ENCODE measurements at regions not wholly inside any gene's neighbourhood (a gene's known extent, or its start where the extent isn't known, plus 50 kb on each side); places are given as distances from the start of the nearest gene placed in this dataset.

DNA sequence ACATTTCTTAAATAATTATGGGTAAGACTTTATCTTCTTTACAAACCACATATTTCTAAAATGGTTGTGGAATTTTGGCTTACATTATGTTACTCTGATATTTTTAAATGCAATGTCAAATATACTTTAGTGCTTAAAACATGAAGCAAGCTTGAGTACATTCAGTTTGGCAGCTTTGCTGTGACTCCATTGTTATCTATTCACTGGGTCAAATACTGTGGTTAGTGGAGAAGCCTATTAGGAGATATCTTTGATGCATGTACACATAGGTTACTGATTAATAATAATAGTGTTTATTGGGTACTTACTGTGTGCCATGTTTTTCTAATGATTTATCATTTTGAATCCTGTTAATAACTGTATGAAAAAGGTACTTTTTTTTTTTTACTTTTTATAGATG lies 520.4 kb upstream of the B3GALT2 start:
- ATAC-seq (no peak), DNase-seq (no peak)
- TF ChIP-seq, protein P1, sequence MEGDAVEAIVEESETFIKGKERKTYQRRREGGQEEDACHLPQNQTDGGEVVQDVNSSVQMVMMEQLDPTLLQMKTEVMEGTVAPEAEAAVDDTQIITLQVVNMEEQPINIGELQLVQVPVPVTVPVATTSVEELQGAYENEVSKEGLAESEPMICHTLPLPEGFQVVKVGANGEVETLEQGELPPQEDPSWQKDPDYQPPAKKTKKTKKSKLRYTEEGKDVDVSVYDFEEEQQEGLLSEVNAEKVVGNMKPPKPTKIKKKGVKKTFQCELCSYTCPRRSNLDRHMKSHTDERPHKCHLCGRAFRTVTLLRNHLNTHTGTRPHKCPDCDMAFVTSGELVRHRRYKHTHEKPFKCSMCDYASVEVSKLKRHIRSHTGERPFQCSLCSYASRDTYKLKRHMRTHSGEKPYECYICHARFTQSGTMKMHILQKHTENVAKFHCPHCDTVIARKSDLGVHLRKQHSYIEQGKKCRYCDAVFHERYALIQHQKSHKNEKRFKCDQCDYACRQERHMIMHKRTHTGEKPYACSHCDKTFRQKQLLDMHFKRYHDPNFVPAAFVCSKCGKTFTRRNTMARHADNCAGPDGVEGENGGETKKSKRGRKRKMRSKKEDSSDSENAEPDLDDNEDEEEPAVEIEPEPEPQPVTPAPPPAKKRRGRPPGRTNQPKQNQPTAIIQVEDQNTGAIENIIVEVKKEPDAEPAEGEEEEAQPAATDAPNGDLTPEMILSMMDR (IDR thresholded peaks at IDR 0.05), result no peak
- Histone ChIP-seq H3K4me3 (no peak overlapping the region), H3K27me3 (ENCODE audit: low read depth) (no peaks in the 10 kb centered on the region), H3K27ac (no peak overlapping the region), H3K36me3 (no peaks in the 10 kb centered on the region), H3K4me1 (no peaks in the 10 kb centered on the region), H3K9me3 (no peaks in the 10 kb centered on the region)
- intact Hi-C loops (cut with DNase I), result no loop called here

DNA sequence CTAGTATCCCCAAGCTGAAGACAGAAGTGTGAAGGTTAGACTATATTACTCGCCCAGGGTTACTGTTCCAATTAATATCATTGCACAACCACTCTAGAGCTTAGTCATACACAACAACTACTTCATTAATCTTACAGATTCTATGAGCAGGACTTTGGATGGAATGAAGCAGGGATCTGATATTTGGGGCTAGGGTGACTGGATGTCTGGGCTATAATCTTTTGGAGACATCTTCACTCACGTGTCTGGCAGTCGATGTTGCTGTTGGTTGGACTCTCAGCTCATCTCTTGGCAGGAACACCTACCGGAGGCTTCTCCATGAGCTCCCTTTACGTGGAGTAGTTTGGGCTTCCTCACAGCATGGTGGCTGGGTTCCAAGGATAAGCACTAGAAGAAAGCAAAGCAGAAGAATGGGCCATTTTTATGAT lies 519.2 kb upstream of the B3GALT2 start:
- H3K9me3 ChIP-seq, result no peaks in the 10 kb centered on the region
- no peak for DNase-seq
- TF ChIP-seq, protein P1 (IDR thresholded peaks at IDR 0.05), result no peak
- ATAC-seq, result no peak
- no peaks in the 10 kb centered on the region for H3K36me3 ChIP-seq
- no peak overlapping the region for H3K27ac ChIP-seq
- no peaks in the 10 kb centered on the region for H3K4me1 ChIP-seq
- intact Hi-C loops (cut with DNase I), result no loop called here
- no peaks in the 10 kb centered on the region for H3K27me3 ChIP-seq (ENCODE audit: low read depth)
- H3K4me3 ChIP-seq, result no peak overlapping the region

DNA sequence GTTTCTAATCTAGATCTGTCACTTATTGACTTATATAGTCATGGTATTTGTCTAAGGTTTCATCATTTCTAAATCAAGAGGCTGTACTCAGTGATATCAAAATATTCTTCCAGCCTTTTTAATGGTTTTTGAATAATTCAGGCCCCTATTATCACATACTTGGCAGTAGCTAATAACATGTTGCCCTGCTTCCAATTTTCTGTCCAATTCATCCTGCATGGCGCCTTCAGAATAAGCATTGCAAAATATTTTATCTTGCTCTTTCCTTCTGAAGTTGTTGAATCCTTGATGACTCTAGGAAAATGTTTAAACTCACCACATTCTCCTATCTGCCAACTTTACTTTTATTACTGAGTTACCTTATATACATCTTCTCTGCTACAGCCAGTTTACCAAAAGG lies 517.2 kb upstream of the B3GALT2 start:
- H3K4me1 ChIP-seq, result no peaks in the 10 kb centered on the region
- no peak overlapping the region for H3K4me3 ChIP-seq
- intact Hi-C loops (cut with DNase I), result no loop called here
- no peak for DNase-seq
- H3K36me3 ChIP-seq, result no peaks in the 10 kb centered on the region
- no peak overlapping the region for H3K27ac ChIP-seq
- no peaks in the 10 kb centered on the region for H3K9me3 ChIP-seq
- TF ChIP-seq, protein P1 (IDR thresholded peaks at IDR 0.05), result no peak
- ATAC-seq, result no peak
- no peaks in the 10 kb centered on the region for H3K27me3 ChIP-seq (ENCODE audit: low read depth)

DNA sequence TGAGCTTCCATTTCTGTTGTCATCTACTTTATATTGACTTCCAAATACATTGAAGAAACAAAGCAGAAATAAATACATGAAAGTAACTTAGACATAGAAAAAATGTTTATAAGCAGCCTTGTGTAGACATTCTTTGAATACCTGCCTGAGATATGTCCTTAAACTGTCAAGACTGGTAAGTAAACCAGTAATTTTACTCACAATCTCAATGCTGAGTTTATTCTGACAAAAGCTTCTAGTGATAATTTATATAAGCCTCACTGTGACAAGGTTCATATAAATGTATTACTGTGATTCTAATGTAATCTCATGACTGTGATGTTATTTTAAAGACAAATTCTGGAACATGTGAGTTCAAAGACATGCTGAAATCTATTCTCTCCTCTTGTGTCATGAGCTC lies 516.7 kb upstream of the B3GALT2 start:
- Histone ChIP-seq H3K27ac (no peak overlapping the region), H3K27me3 (ENCODE audit: low read depth) (no peaks in the 10 kb centered on the region), H3K36me3 (no peaks in the 10 kb centered on the region), H3K4me3 (no peak overlapping the region), H3K4me1 (no peaks in the 10 kb centered on the region), H3K9me3 (no peaks in the 10 kb centered on the region)
- ATAC-seq, result no peak
- intact Hi-C loops (cut with DNase I), result no loop called here
- TF ChIP-seq, protein P1 (IDR thresholded peaks at IDR 0.05), result no peak
- DNase-seq, result no peak

DNA sequence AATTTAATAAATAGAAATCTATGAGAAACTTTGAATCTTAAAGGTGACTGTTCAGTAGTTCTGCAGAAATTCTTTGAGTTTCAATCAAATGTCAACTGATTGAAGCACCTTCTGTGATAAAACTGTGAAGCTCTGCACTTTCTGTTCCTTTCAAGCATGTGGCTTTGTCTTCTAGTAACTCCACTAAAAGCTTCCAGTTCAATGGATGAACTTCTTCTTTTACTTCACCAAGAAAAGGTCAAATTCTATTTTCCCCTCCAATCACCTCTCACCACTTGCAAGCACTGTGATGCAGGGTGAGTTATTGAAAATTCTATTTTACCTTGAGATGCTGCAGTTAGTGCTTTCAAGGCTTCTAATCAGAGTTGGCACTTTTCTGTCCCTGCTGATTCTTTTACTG lies 515.3 kb upstream of the B3GALT2 start:
- no peaks in the 10 kb centered on the region for H3K36me3 ChIP-seq
- no peak overlapping the region for H3K4me3 ChIP-seq
- no peak for ATAC-seq
- no peaks in the 10 kb centered on the region for H3K4me1 ChIP-seq
- no peaks in the 10 kb centered on the region for H3K9me3 ChIP-seq
- intact Hi-C loops (cut with DNase I), result no loop called here
- TF ChIP-seq, protein P1 (IDR thresholded peaks at IDR 0.05), result no peak
- H3K27me3 ChIP-seq (ENCODE audit: low read depth), result no peaks in the 10 kb centered on the region
- no peak for DNase-seq
- no peak overlapping the region for H3K27ac ChIP-seq
